Suprapubic skin (tissue), 4 donors: ENCODE measurements at regions not wholly inside any gene's neighbourhood (a gene's known extent, or its start where the extent isn't known, plus 50 kb on each side); places are given as distances from the start of the nearest gene placed in this dataset.

Experiments
- CTCF ChIP-seq, 2 donors: fragments of 200-600 bp in 1 of 2; fragments of 450-650 bp in 1 of 2; sonication (generic) in 1 of 2; IDR thresholded peaks; one replicate each; pipeline ENCODE4 v1.5.1; 2016 to 2019; ENCODE audit warnings: antibody characterized with exemption in 2 of 2, mild to moderate bottlenecking in 1 of 2, moderate library complexity in 1 of 2
- EP300 ChIP-seq: sonication (generic); formaldehyde crosslinking; IDR thresholded peaks from one replicate; pipeline ENCODE4 v1.6.1; 2017; ENCODE audit warnings: antibody characterized with exemption
- POLR2A ChIP-seq, 2 donors: fragments of 450-650 bp; IDR thresholded peaks; one replicate each; pipeline ENCODE4 v1.6.1; 2017; ENCODE audit warnings: antibody characterized with exemption in 2 of 2, mild to moderate bottlenecking in 2 of 2, moderate library complexity in 2 of 2
- POLR2AphosphoS5 ChIP-seq, 3 donors: sonication (generic); formaldehyde crosslinking; IDR thresholded peaks; one replicate each; pipeline ENCODE4 v1.6.1; 2017; ENCODE audit warnings: antibody characterized with exemption in 3 of 3

GRCh38 chr4:54445866-54446265 is 211.9 kb upstream of the KIT start:
- no peak for TF ChIP-seq POLR2A (IDR thresholded peaks at IDR 0.05)
- no peak for TF ChIP-seq CTCF (IDR thresholded peaks at IDR 0.05)
- TF ChIP-seq POLR2AphosphoS5 (IDR thresholded peaks at IDR 0.05) = no peak
- TF ChIP-seq EP300 = no peak
